HT1080 (cell line): ENCODE measurements at regions not wholly inside any gene's neighbourhood (a gene's known extent, or its start where the extent isn't known, plus 50 kb on each side); places are given as distances from the start of the nearest gene placed in this dataset.

Source experiments
- DNase-seq: peaks from one replicate; pipeline ENCODE4 v3.0.0-alpha.2; 2015; ENCODE audit warnings: low read depth

GRCh38 chr2:66717973-66718372, 283.0 kb downstream of the MEIS1 start:
- DNase-seq, result no peak

GRCh38 chr2:66721776-66722175, 286.9 kb downstream of the MEIS1 start:
- DNase-seq, result no peak

GRCh38 chr2:66724241-66724640, 289.3 kb downstream of the MEIS1 start:
- DNase-seq, result no peak

GRCh38 chr2:66729416-66730330, 294.7 kb downstream of the MEIS1 start:
- DNase-seq, result no peak

- no peak for DNase-seq
These were observed 295.5 kb downstream of the MEIS1 start for GRCh38 chr2:66730441-66730840.

- no peak for DNase-seq
These were observed 298.6 kb downstream of the MEIS1 start for GRCh38 chr2:66733364-66733999.

- DNase-seq, result no peak
These were observed 314.0 kb downstream of the MEIS1 start for GRCh38 chr2:66748939-66749338.

- DNase-seq, result no peak
These were observed 314.6 kb downstream of the MEIS1 start for GRCh38 chr2:66749566-66749965.

GRCh38 chr2:66753257-66753656, 318.3 kb downstream of the MEIS1 start:
- no peak for DNase-seq

- no peak for DNase-seq
These were observed 318.7 kb downstream of the MEIS1 start for GRCh38 chr2:66753660-66754059.

GRCh38 chr2:66755974-66756373, 321.0 kb downstream of the MEIS1 start:
- DNase-seq, result no peak

- no peak for DNase-seq
These were observed 326.9 kb downstream of the MEIS1 start for GRCh38 chr2:66761826-66762225.

GRCh38 chr2:66762761-66763160, 327.8 kb downstream of the MEIS1 start:
- no peak for DNase-seq

- no peak for DNase-seq
These were observed 331.7 kb downstream of the MEIS1 start for GRCh38 chr2:66766582-66766981.

- no peak for DNase-seq
These were observed 336.5 kb downstream of the MEIS1 start for GRCh38 chr2:66771359-66771976.

GRCh38 chr2:66772618-66773017, 337.7 kb downstream of the MEIS1 start:
- DNase-seq, result no peak

- no peak for DNase-seq
These were observed 341.0 kb downstream of the MEIS1 start for GRCh38 chr2:66775730-66776422.

GRCh38 chr2:66781804-66782203, 346.9 kb downstream of the MEIS1 start:
- no peak for DNase-seq

GRCh38 chr2:66782780-66783361, 347.9 kb downstream of the MEIS1 start:
- DNase-seq, result no peak

GRCh38 chr2:66789741-66790140, 354.8 kb downstream of the MEIS1 start:
- no peak for DNase-seq

GRCh38 chr2:66790651-66791181, 355.8 kb downstream of the MEIS1 start:
- no peak for DNase-seq
